BJ (cell line): ENCODE measurements at regions not wholly inside any gene's neighbourhood (a gene's known extent, or its start where the extent isn't known, plus 50 kb on each side); places are given as distances from the start of the nearest gene placed in this dataset.
"Not testable (repeated sequence)": the region's sequence is repeated elsewhere in the genome, so short reads cannot be mapped to it uniquely, and the experiment has no call there.

Source experiments
- CTCF ChIA-PET: fragments of 350-600 bp; formaldehyde crosslinking; extraction: SDS; loops from one replicate; lab custom pipeline; 2021; ENCODE audit warnings: antibody characterized with exemption, inconsistent platforms; lab: Yijun Ruan, JAX
- POLR2A ChIA-PET: fragments of 300-600 bp; sonication (Branson Sonifier 250); formaldehyde crosslinking; extraction: SDS; loops from one replicate; lab custom pipeline; 2021; ENCODE audit warnings: antibody characterized with exemption; lab: Charles Lee
- DNase-seq: peaks from one replicate; pipeline ENCODE4 v3.0.0-alpha.2; 2011; ENCODE audit warnings: low read depth
- H3K27me3 ChIP-seq: 2 replicates; pipeline ENCODE4 v1.6.0; 2011; ENCODE audit warnings: low read length; ENCODE audit not compliant: control insufficient read depth, insufficient read depth
- H3K36me3 ChIP-seq: 2 replicates; pipeline ENCODE4 v1.5.1; 2011; ENCODE audit warnings: low read length; ENCODE audit not compliant: control insufficient read depth, insufficient read depth
- H3K4me3 ChIP-seq: 2 replicates; pipeline ENCODE4 v1.5.1; 2011; ENCODE audit warnings: low read depth, mild to moderate bottlenecking, control low read depth, low read length
- TF ChIP-seq, protein P1 (sequence below): IDR thresholded peaks from 2 replicates; pipeline ENCODE4 v1.5.1; 2011; ENCODE audit warnings: low read depth, mild to moderate bottlenecking, control low read depth, inconsistent platforms, low read length, moderate library complexity; ENCODE audit not compliant: insufficient read depth

DNA sequence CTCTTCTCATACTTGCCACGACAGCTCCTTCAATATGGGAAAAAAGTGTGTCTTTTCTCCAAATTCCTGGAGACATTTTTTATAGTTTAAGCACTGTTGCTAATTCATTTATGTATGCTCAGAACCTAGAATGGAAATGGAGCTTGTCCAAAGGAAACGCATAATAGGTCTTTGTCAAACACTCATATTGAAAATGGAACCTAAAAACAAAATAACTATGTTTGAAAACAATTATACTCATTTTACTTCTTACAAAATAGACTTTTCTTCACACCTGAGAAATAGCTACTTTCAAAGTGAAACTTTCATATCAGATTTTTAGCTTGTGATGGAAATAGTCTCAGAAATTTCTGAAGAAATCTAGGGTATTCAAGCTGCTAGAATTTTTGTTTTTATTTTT is 529.7 kb upstream of the BOD1L1 start:
- ChIA-PET POLR2A (no interaction called here), CTCF (interaction anchor here (1.0 kb wide), 1 partner anchor 14 kb away, joined by 3 read pairs; no protein-coding TSS in a partner anchor)
- Histone ChIP-seq H3K27me3 (peaks cover 1% of the 10 kb centered on the region; the same call in 1 of the 2 replicates), H3K36me3 (no peaks in the 10 kb centered on the region), H3K4me3 (no peak overlapping the region)
- TF ChIP-seq, protein P1, sequence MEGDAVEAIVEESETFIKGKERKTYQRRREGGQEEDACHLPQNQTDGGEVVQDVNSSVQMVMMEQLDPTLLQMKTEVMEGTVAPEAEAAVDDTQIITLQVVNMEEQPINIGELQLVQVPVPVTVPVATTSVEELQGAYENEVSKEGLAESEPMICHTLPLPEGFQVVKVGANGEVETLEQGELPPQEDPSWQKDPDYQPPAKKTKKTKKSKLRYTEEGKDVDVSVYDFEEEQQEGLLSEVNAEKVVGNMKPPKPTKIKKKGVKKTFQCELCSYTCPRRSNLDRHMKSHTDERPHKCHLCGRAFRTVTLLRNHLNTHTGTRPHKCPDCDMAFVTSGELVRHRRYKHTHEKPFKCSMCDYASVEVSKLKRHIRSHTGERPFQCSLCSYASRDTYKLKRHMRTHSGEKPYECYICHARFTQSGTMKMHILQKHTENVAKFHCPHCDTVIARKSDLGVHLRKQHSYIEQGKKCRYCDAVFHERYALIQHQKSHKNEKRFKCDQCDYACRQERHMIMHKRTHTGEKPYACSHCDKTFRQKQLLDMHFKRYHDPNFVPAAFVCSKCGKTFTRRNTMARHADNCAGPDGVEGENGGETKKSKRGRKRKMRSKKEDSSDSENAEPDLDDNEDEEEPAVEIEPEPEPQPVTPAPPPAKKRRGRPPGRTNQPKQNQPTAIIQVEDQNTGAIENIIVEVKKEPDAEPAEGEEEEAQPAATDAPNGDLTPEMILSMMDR = no peak
- no peak for DNase-seq

DNA sequence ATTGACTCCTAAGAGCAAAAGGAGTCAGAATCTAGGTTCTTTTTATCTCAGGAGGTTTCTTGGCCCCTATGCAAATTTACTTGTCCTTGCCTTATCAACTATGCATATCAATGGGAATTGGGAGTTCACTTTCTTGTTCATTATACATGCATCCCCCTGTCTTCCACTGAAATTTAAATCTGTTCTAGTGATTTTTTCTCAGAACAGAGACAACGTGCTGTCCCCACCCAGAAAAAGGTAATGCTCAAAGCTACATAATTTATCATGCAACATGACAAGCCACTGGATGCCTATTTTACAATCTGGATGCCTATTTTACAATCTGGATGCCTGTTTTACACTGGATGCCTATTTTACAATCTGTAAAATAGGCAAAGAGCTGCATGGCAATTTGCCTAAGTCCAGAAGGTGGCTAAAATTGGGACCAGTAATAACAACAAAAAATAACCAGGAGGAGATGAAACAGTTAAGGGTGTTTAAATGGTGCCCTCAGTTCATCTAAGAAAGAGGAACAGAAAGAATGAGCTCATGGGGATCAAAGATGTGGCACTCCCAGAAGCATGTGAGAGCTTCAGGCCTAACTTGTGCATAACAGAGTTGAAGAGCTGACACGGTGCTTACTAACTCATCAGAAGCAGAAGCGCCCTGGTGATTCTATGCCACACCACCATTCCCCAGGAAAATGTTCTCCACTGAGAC is 537.8 kb upstream of the BOD1L1 start:
- Histone ChIP-seq H3K36me3 (no peaks in the 10 kb centered on the region), H3K4me3 (no peak overlapping the region), H3K27me3 (no peaks in the 10 kb centered on the region)
- DNase-seq = no peak
- CTCF ChIA-PET = no interaction called here
- TF ChIP-seq, protein P1 = no peak
- POLR2A ChIA-PET = no interaction called here

DNA sequence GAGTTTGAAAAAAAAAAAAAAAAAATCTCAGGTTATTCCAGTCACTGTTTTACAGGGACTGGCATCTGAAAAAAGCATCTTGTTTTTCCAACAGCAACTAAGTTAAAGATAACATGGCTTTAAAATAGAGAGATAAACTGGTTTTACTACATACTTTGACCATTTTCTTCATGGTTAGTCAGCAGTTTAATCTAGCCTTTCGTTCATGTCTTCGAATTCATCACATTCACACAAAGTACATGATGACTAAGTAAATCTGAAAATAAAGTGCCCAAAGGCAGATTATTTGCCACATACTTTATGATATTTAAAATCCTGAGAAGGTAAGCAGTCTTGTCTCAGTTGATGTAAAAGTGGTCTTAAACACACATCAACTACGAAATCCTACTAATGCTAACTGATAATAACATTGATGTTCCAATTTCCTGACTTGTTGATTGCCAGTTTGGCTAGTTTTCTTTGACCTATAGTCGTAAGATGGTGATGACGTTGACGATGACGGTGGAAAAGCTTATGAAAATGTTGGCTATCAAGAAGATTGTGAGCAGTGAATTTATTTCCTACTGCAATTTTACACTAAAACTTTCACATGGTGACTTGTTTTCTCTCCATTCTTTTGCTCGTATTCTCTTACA is 540.5 kb upstream of the BOD1L1 start:
- H3K4me3 ChIP-seq = no peak overlapping the region
- no peaks in the 10 kb centered on the region for H3K36me3 ChIP-seq
- CTCF ChIA-PET = interaction anchor here (0.6 to 0.8 kb wide), 3 partner anchors 9 to 56 kb away, joined by 3 to 4 read pairs (median 3); no protein-coding TSS in a partner anchor
- TF ChIP-seq, protein P1 = no peak
- no peaks in the 10 kb centered on the region for H3K27me3 ChIP-seq
- POLR2A ChIA-PET = interaction anchor here (0.6 kb wide), 1 partner anchor 99 kb away, joined by 7 read pairs; no protein-coding TSS in a partner anchor
- DNase-seq = no peak

DNA sequence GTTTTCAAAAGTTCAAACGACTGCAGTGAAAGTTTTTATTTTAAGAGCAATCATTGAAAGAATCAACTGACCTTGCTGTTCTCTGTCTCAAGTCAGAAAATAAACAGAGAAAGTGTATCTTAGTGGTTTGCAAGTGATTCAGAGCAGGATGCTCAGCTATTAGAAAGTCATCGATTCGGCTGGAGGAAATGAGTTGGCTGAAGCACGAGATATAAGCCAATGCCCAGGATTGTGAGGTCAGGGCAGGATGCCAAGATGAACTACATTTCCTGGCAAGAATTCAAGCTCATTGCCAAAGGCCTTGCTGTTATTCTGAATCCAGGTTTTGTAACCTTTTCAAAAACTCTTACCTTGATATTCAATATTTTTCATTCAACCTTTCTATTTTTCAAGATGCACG is 541.4 kb upstream of the BOD1L1 start:
- ChIA-PET POLR2A (no interaction called here), CTCF (interaction anchor here (0.8 kb wide), 1 partner anchor 8 kb away, joined by 3 read pairs; no protein-coding TSS in a partner anchor)
- H3K36me3 ChIP-seq = no peaks in the 10 kb centered on the region
- DNase-seq = peak; percentile 36
- H3K27me3 ChIP-seq = no peaks in the 10 kb centered on the region
- no peak overlapping the region for H3K4me3 ChIP-seq
- TF ChIP-seq, protein P1 = no peak

DNA sequence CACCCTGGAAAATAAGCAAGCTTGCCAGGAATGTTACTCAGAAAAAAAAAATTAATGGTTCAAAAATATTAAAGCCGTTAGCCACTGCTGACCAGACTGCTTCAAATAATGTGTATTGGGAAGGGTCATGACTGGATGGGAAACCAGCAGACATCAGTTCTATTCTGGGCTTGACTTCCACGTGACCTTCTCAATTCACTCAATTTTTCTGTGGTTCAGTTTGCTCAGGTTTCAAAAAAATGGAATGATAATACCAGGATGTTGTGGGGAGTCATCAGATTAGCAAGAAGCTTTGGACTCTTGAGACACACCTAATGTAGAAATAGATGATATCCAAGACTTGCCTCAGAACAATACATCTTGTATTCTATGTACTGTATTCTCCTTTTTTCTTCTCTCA is 541.9 kb upstream of the BOD1L1 start:
- CTCF ChIA-PET = no interaction called here
- POLR2A ChIA-PET = no interaction called here
- Histone ChIP-seq H3K36me3 (no peaks in the 10 kb centered on the region), H3K27me3 (no peaks in the 10 kb centered on the region), H3K4me3 (no peak overlapping the region)
- TF ChIP-seq, protein P1 = no peak
- no peak for DNase-seq

DNA sequence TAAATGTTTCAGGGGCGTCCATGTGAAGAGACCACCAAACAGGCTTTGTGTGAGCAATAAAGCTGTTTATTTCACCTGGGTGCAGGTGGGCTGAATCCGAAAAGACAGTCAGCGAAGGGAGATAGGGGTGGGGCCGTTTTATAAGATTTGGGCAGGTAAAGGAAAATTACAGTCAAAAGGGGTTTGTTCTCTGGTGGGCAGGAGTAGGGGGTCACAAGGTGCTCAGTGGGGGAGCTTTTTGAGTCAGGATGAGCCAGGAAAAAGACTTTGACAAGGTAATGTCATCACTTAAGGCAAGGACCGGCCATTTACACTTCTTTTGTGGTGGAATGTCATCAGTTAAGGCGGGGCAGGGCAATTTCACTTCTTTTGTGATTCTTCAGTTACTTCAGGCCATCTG is 542.4 kb upstream of the BOD1L1 start:
- CTCF ChIA-PET, DNase-seq, H3K27me3 ChIP-seq, H3K4me3 ChIP-seq, H3K36me3 ChIP-seq, POLR2A ChIA-PET: not testable (repeated sequence)
